Stimulated activated CD8-positive, alpha-beta memory T cell treated with anti-CD3 and anti-CD28 coated beads, Interleukin-4, amount 100 ng/mL, for 1 hour (primary cell): ENCODE measurements at regions not wholly inside any gene's neighbourhood (a gene's known extent, or its start where the extent isn't known, plus 50 kb on each side); places are given as distances from the start of the nearest gene placed in this dataset.

Source experiments
- DNase-seq, 2 donors: peaks; one replicate each; pipeline ENCODE4 v3.0.0-alpha.2; 2020; ENCODE audit warnings: low read depth in 2 of 2, low spot score in 1 of 2

DNA sequence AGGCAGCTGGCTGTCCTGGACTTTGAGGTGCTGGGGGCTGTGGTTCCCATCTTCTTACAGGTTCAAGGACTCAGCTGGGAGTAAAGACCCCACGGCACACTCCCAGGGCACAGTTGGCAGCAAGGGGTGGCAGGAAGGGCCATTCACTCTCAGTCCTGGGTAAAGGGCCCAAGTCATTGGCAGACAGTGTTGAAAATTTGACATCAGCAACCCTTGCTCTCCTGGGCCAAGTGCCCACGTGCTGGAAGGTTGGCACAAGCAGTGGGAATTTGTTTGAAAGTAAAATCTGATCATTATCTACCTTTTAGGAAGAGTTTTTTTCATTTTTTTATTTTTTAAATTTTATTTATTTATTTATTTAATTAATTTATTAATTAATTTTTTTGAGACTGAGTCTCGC lies 241.6 kb upstream of the MKI67 start:
- no peak for DNase-seq

DNA sequence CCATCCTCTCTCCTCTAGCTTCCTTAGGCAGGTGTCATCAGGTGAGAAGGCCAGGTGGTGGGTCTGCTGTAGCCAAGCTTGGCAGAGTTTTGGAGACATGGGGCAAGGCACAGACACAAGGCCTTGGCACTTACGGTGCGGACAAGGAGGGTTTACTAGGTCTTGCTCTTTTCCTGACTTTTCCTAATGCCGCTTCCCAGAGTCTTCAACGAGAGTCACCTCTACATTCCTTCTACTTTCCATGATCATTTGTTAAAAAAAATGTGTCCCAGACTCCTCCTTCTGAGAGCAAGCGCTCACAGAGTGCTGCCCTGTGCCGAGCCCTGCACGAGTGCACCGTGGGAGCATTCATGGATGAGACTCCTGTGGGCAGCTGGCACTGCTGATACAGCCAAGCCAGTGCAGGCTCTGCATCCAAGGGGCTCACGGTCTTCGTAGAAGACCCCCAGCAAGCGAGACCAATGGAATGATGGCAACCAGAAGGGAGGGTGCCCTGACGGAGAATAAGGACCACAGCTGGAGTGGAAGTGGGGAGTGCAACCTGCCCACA lies 243.0 kb upstream of the MKI67 start:
- no peak for DNase-seq

DNA sequence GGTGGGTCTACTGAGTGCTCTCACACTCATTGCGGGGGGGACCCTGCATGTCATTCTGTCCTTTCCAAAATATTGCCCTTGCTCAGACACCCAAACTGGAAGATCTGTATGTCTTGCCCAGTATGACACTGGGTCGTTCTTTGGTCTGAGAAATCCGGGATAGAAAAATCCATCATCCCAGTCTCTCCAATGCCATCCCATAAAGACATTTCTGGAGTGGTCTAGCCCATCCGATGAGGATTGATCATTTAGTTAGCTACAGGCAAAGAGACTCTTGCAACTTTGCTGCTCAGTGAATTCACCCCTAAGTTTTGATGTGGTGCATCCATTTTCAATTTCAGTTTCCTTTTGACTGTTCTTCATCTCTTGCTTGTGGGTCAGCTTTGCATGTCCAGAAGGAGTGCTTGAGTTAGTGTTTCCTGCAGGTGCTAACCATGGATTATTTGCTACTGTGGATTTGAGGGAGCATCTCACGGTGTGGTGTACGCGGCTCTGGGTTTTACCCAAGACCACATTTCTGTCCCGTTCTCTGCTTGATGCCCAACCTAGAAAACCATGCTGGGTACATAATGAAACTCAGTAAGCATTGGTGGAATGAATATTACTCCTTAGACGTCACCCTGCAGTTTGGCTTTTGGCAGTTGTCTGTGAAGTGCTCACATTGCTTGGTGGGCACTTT lies 247.0 kb upstream of the MKI67 start:
- DNase-seq = no peak

DNA sequence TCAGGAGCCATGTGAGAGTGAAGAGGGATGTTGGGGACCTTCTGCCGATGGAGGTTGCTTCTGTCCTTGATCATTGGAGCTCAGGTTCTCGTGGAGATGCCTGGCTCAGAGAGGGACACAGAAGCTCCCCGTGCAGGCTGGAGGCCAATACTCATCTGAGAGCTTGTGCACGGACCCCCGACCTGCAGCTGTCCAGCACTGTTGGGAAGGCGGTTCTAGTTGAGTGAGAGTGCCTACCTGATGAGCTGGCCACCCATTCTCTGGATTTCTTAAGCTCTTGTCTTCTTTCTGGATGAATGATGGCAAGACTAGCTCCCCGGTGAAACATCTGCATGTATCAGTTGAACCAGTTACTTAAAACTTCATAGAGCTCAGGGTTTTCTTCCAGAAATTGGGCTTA lies 247.6 kb upstream of the MKI67 start:
- DNase-seq = no peak

DNA sequence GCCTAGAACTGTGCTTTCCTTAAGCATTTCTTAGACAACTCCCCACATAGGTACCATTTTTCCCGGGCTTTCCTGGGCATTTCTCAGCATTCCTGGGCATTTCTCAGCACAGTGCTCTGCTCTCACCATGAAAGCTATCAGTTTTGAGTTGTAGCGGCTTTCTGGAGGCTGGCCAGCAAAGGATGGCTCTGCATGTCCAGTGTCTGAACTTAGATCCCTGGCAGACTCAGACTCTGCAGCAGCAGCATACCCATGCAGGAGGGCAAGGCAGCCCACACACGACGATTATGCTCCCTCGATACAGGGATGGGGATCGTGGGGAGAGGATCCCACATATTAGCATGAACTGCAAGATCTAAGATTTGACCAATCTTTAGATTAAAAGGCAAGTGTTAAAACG lies 248.9 kb upstream of the MKI67 start:
- DNase-seq = no peak

DNA sequence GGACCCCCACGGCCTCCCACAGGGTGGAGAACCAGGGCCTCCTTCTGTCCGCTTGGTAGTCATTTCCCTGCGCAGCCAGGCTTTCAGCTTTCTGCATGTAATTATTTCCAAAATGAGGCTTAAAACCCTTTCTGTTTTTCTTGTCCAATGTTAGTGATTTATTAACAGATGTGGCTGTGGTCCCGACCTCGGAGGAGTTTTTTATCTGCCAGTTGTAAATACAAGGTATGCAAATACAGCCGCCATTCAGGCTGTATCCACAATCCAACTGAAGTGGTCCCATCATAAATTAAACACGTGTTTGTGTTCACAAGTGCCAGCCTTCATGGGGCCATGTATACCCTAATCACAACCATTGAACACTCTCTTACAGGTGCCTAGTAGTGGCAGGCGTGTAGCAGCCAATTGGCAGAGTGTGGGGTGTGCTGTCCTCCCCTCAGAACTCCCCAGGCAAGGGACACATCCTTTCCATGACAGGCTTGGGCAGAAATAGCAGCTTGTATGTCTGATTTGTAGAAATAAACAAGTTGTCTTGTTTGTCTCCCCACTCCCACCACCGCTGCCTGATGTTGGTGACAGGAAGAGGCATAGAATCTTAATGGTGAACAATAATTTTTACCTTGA lies 251.3 kb upstream of the MKI67 start:
- DNase-seq = no peak

DNA sequence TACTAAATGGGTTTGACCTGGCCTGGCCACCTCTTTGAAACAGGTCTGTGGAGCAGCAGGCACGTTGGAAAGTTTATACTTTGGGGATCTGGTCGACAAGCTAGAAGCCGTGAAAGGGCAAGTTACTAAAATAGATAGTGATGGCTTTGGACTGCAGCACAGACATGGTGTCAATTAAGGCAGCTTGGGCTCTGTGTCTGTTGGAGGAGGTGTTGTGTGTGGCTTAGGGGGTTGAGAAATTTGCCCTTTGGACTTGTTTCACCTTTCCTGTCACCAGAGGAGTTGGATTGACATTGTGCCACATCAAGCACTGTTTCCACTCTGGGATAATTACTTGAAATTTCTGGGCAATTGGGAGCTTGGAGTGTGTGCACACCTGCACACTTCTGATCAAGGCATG lies 251.8 kb upstream of the MKI67 start:
- DNase-seq = no peak

DNA sequence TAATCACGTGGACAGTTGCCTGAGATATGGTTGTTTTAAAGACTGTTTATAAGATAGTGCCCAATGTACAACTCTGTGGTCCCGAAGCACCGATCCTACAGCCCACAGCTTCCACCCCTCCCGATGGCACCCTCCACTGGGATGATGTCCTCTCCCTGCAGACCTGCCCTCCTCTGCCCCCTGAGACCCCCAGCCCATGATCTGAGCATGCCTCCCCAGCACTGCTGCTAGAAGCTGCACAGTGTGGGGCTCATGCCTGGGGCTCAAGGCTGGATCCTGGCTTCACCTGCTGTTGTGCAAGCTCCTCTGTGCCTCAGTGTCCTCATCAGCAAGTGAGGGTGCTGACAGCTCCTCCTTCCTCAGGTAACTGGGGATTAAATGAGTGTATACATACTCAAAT lies 254.7 kb upstream of the MKI67 start:
- no peak for DNase-seq

DNA sequence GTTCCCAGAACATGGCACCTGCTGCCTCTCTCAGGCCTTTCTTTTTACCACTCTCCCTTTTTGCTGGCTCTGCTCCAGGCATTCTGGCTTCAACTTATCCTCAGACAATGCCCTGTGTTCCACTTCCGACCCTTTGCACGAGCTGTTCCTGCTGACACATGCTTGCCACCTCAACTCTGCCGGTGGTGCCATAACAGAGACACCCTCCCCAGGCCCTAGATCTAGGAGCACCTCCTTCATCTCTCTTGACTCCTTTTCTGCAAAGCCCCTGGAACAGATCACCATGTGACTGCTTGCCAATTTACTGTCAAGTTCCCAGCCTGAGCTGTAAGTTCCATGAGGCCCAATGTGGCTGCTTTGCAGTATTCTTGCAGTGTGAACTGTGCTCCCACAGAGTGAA lies 256.0 kb upstream of the MKI67 start:
- no peak for DNase-seq

DNA sequence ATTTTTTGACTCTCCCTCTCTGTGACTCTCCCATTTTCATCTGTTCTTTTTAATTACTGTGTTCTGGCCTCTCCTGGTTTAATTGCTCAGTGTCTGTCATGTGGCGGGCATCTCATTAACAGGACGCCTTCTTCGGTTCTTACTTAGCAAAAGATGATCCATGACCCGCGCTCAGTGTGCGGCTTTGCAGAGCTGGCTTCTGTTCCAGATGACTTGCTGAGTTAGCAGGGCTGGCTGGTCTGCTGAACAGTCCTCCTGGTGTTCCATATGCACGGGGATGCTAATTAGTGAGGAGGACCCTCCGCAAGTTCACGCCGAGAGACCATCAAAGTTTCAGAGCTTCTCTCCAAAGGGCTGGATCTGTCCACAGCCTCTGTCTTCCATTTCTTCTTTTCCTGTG lies 258.6 kb upstream of the MKI67 start:
- no peak for DNase-seq

DNA sequence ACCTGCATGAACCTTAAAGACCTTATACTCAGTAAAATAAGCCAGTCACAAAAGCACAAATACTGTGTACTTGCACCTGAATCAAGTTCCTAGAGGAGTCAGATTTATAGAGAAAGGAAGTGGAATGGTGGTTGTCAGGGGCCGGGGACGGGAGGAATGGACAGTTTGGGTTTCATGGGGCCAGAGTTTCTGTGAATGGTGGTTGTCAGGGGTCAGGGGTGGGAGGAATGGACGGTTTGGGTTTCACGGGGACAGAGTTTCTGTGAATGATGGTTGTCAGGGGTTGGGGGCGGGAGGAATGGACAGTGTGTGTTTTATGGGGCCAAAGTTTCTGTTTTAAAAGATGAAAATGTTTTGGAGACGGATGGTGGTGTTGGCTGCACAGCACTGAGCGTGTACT lies 260.0 kb upstream of the MKI67 start:
- no peak for DNase-seq

DNA sequence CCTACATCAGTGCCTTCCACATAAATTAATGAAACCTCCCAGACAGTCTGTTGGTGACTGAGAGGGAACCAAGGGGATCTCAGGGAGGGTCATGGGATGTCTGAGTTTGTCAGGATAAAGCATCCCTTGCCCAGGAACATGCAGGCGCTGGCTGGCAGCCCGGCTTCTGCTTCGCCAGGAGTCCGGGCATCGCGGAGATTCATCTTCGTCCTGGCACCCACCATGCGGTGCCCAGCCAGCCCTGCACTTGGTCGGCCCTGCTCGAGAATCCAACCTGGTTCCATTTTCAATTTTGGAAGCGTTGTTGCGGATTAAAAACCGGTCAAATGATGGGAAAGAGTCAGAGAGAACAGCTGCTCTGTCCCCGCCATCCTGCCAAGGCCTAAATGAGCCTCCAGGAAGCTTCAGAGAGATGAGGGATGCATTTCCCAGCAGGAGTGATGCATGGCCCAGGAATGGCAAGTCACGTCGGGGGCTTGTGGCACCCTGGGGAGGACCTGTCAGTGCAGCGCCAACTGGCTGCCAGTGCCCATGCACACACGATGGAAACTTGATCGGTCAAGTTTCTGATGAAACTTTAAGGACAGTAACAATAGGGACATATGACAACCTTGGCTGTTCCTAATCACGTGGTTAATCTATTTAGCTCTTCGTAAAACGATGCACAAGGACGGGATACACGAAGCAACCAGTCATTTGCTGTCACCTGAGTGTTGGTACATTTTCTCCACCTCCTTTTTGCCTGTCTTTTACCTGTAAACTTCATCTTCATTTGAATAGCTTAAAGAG lies 260.8 kb upstream of the MKI67 start:
- DNase-seq = no peak

DNA sequence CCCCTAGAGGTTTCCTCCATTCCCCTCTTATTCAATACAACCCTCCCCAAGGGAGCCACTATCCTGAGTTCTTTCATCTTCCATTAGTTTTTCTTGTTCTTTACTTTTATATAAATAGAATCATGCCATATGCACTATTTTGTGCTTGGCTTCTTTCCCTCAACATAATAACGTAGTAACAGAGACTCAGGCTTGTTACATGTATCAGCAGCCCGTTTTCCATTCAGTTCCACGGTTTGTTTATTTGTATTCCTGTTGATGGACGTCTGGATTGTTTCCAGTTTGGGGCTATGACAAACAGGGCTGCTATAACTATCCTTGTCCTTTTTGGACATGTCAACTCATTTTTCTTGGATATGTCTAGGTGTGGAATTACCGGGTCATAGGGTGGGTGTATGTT lies 264.4 kb upstream of the MKI67 start:
- no peak for DNase-seq

DNA sequence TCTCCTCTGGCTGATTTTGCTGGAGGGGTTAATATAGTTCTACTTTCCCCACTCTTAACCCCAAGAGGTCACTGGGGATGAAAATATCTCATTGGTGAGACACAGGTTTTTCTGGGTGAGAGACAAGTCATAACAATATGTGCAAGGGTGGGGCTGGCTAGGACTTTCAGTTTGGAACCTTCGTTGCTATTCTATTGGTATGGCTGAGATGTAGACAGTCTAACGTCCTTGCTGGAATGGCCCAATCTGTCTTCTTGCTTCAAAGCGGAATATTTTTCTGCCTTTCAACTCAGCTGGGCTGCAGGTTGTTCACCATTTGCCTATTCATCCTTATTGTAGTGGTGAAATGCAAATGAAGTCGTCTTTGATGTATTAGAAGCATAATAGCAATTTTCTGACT lies 267.3 kb upstream of the MKI67 start:
- DNase-seq = no peak

DNA sequence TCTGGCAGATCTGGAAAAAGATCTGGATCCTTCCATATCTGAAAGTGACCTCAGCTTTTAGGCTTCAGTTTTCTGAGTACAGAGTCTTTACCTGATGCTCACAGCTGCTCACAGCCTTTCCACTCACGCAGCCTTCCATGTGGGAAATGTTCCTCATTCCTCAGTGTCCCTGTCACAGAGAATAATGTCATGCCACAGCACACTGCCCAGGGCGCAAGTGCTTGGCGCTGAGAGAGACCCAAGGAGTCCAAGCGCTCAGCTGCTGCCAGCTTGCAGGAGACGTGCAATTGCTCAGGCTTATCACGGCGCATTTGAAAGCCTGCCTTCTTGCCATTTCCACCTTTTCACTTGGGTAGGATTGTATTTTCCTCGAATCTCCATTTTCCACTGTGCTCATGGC lies 271.9 kb upstream of the MKI67 start:
- DNase-seq = no peak

DNA sequence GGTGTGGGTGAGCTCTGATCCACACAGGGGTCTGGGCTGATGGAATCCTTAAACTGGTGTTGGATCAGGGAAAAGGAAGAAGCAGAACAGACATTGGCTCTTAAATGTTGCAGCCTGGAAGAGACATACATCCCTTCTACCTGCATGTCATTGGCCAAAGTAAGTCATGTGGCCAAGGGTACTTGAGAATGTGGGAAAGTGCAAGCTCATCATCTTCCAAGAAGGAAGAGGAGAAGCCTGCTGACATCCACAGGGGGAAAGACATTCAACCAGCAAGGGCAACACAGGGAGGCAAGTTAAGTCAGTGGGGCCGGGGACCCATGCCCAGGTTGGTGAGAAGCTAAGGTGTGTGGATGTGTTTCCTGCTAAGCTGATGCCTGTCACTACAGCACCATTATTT lies 272.8 kb upstream of the MKI67 start:
- no peak for DNase-seq

DNA sequence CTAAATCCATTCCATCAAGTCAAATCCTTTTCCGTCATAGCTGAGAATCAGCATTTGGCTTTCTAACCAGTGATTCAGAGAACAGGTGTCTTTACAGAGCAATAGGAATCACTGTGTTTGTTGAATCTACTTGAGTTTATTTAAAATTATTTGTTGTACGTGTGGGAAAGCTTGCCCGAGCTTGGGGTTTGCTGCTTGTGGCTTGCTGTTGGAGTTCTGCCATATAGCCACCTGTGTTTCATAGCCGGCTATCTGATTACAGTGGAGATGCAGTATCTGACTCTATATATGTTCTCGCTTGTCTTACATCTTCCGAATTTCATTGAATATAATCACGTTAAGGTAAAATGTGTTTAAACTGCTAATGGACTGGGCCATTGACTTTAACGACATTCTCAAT lies 274.3 kb upstream of the MKI67 start:
- DNase-seq = no peak

DNA sequence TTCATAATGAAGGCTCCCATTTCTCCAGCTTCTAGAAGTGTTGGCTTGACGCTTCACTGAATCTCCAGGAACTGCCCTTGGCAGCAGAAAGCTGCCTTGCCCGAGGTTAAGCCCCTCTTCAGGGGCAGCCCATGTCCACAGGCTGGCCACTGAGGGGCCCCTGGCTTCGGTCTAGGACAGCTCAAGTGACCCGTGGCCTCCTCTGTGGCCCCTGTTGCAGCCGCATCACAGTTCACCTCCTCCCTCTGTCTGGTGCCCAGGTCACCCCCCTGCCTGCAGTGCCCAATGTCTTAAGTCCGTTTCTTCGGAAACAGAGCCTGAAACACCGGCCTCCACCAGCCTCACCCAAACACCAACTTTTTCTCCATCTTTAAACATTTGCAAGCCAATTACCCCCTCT lies 279.2 kb upstream of the MKI67 start:
- no peak for DNase-seq

DNA sequence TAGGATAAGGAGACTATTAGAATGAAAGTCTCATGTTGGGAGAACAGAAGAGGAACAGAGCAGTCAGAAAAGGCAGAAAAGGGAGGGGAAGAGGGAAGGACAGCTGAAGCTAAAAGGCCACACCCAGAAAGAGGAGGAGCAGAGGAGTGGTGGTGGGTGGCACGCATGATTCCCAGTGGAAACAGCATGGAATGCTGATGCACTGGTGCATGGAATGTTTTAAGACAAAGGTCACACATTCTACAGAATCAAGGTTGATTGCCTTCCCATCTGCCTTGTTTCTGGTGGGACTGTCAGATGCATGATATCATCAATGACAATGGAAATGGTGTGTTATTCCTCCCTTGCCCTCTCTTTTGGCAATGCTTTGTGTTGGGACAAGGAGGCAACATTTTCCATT lies 285.4 kb upstream of the MKI67 start:
- DNase-seq = no peak

DNA sequence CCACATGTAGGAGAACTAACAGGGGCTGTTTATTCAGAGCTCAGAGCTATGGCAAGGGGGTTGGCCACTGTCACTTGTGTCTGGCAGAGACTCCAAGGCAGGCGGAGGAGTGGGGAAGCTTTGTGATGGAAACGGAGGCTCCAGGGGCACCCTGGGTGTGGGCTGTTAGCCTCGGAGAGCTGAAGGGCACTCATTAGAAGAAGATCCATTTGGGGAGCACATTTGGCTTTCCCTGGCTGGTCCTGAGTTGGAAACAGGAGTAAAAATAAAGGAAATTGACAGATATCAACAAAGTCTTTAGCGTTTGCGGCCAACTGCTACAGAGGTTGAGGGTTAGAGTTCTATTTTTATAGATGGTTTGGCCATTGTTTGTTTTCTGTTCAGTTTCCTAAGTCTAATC lies 288.3 kb upstream of the MKI67 start:
- DNase-seq = no peak

DNA sequence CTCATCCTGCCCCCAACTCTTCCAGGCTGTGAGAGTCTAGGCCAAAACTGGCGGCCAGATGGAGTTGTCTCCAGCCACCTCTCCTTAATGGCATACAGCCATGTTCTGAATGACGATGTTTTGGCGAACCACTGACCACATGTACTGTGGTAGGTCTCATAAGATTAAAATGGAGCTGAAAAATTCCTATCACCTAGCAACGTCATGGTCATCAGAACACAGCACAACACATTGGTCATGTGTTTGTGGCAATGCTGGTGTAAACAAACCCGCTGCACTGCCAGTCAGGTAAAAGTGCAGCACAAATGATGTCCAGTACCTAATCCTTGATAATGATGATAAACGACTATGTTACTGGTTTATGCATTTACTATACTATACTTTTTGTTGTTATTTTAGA lies 290.0 kb upstream of the MKI67 start:
- DNase-seq = no peak

DNA sequence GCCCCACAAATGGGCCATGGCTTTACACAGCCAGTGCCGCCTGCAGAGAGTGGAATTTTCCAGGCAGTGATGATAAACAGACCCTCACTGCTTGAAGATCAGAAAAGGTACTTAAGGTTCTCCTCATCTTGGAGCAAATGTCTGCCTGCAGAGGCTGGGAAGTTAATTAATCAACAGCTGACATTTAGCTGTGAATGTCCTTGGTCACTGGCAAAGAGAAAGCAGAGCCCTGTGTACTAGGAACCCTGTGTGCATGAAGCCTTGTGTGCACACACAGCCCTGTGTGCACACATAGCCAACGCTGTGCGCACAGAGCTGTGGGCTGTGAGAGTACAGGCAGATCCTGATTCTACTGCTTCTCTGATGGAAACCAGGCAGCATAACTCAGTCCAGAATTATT lies 291.6 kb upstream of the MKI67 start:
- DNase-seq = no peak
